ENCODE measurements at regions not wholly inside any gene's neighbourhood (a gene's known extent, or its start where the extent isn't known, plus 50 kb on each side); places are given as distances from the start of the nearest gene placed in this dataset.

DNA sequence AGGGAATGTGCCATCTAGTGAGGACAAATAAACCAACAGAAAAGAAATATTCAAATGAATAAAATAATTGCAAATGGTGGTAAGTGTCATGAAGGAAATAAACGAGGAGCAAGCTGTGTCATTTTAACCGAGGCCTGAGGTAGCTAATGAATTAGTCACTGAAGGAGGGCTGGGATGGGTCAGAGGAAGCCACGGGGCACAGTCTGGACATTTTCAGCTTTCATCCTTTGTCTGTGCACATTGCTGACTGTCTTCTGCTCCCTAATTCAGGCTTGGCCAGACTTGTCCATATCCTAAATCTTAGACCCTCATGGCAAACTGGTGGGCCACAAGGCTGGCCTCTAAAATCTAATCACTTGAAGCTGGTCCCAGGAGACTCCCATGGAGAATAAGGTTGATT is 138.4 kb downstream of the RHOU start:
- TF ChIP-seq, protein P1, sequence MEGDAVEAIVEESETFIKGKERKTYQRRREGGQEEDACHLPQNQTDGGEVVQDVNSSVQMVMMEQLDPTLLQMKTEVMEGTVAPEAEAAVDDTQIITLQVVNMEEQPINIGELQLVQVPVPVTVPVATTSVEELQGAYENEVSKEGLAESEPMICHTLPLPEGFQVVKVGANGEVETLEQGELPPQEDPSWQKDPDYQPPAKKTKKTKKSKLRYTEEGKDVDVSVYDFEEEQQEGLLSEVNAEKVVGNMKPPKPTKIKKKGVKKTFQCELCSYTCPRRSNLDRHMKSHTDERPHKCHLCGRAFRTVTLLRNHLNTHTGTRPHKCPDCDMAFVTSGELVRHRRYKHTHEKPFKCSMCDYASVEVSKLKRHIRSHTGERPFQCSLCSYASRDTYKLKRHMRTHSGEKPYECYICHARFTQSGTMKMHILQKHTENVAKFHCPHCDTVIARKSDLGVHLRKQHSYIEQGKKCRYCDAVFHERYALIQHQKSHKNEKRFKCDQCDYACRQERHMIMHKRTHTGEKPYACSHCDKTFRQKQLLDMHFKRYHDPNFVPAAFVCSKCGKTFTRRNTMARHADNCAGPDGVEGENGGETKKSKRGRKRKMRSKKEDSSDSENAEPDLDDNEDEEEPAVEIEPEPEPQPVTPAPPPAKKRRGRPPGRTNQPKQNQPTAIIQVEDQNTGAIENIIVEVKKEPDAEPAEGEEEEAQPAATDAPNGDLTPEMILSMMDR (IDR thresholded peaks at IDR 0.05), result no peak

DNA sequence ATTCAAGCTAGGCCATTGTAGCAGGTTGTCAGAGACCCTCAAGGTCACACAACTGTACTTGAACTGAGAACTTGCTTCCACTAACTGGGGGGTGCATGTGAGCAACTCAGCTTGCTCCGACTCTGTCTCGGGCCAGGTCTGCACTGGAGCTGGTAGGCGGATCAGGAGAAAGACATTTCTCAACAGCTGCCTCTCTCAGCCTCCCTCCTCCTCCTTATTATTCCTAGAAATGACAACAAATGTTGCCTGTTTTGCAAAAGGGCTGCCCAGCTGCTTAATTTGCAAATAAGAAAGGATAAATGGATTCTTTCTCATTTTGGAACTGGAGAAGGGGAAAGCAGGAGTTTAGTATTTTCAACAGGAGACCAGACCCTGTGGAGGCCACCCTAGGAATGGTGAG is 140.5 kb downstream of the RHOU start:
- TF ChIP-seq, protein P1 (IDR thresholded peaks at IDR 0.05), result no peak

DNA sequence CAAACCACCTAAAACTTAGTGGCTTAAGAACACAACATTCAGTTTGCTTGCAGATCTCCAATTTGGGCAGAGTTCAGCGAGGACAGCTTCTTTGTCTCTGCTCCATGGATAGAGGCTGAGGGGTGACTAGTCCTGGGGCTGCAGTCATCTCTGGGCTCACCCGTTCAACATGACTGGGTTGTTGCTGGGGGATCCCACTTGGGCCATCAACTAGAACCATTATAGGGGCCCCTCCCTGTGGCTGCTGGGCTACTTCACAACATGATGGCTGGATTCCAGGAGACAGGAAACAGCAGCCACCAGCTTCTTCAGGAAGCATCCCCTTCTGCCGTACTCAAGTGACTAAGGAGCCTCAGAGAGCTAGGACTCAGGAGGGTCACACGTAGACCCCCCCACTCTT is 140.9 kb downstream of the RHOU start:
- TF ChIP-seq, protein P1 (IDR thresholded peaks at IDR 0.05), result no peak

DNA sequence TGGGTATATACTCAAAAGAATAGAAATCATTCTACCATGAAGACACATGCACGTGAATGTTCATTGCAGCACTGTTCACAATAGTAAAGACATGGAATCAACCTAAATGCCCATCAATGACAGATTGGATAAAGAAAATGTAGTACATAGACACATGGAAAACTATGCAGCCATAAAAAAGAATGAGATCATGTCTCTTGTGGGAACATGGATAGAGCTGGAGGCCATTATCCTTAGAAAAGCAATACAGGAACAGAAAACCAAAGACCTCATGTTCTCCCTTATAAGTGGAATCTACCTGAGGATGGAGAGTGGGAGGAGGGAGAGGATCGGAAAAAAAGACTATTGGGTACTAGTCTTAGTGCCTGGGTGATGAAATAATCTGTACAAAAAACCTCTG is 143.9 kb downstream of the RHOU start:
- TF ChIP-seq, protein P1 (IDR thresholded peaks at IDR 0.05), result no peak

DNA sequence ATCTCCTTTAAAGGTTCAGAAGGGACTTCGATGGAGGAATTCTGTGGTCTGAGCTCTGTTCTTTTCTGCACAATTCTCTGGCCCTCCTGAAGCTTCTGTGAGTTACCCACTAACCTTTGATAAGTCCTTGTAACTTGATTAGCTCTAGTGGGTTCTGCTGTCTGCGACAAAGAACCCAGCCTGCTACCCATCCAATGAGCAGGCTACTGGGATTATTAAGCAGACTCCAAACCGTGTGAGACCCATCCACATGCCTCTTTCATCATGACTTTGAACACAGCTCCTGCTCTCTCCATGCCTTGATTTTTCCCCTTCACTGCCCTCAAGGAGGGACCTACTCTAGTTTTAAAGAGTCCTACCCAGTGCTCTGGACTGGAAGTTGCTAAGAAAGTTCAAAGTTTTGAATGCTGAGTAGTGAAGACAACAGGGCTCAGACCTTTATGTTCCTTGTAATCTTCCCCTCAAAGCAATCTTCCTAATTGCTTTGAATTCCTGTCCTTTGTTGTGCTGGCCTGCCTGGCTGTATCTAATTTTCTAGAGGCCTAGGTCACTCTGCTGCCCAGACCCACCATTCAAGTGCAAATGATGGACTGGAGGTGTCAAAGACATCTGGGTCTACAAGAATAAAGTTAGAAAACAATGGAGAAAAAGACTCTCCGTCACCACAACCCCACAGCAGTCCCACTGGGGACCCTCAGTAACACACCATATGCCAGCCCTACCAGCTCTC is 146.9 kb downstream of the RHOU start:
- TF ChIP-seq, protein P1 (IDR thresholded peaks at IDR 0.05), result no peak

DNA sequence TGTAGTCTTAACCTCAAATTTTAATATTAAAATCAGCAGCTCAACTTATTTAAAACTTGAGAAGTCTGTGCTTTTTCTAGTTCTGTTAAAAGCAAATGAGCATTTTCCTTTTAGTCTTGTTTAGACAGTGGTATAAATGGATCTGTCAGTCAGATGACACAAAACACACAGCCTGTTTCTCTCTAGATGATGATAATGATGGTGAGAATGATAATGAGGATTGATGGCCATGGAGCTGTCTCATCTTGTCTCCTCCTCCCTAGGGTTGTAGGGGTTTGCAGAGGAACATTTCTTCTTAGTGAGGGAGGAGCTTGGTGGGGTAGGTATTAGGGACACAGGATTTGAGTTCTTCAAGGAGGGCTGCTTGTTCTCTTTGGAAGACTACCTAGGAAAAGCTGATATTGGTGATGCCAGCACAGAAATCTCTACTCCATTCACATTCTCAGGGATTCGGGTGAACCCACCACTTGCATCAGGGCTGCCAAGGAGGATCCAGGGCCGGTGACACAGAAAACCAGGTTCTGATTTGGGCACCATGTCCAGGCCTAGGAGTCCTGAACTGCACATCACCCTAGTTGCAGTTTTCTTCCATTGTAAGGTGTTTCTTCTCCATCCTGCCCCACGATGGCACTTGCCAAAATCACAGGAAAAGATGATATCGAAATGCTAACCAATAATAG is 147.6 kb downstream of the RHOU start:
- TF ChIP-seq, protein P1 (IDR thresholded peaks at IDR 0.05), result no peak

DNA sequence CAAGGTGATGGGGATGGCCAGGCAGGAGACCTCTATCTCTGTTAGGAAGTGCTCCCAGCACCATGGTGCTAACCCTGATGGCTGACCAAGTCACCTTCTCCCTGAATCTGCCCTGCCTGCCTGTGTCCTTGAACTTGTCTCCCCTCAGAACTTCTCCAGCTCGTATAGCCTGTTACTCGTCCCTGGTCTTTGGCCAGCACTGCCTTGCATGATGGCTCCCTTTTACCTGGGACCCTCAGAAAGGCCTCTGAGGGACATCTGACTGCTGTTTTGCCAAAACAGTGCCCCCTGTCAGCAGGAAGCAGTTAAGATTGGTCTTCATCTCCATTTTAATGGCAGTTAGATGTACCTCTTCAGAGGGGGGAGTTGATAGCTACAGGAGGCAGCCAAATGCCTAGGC is 148.3 kb downstream of the RHOU start:
- TF ChIP-seq, protein P1 (IDR thresholded peaks at IDR 0.05), result no peak
